ENCODE measurements at regions not wholly inside any gene's neighbourhood (a gene's known extent, or its start where the extent isn't known, plus 50 kb on each side); places are given as distances from the start of the nearest gene placed in this dataset.
A peak's percentile ranks its signal among the peaks of the same experiment; 100 is the strongest.

- H3K4me3 ChIP-seq: no peak overlapping the region
- H3K9me3 ChIP-seq (ENCODE audit: low read depth): no peaks in the 10 kb centered on the region
- H3K27ac ChIP-seq: no peak overlapping the region
- no peaks in the 10 kb centered on the region for H3K27me3 ChIP-seq
- no peak for DNase-seq (ENCODE audit: low read depth in 1 of 2, low spot score in 1 of 2)
- no peak for TF ChIP-seq CTCF (IDR thresholded peaks at IDR 0.05; ENCODE audit: low read depth, low read length)
- H3K36me3 ChIP-seq: no peaks in the 10 kb centered on the region
- H3K4me1 ChIP-seq (ENCODE audit: low read depth): no peaks in the 10 kb centered on the region
These were observed 70.6 kb upstream of the ST6GALNAC3 start for GRCh38 chr1:76003946-76004345.

- Histone ChIP-seq H3K4me1 (ENCODE audit: low read depth) (no peaks in the 10 kb centered on the region), H3K36me3 (no peaks in the 10 kb centered on the region), H3K4me3 (no peak overlapping the region), H3K27ac (no peak overlapping the region), H3K9me3 (ENCODE audit: low read depth) (no peaks in the 10 kb centered on the region), H3K27me3 (no peaks in the 10 kb centered on the region)
- no peak for DNase-seq (ENCODE audit: low read depth in 1 of 2, low spot score in 1 of 2)
- TF ChIP-seq CTCF (IDR thresholded peaks at IDR 0.05; ENCODE audit: low read depth, low read length): no peak
These were observed 68.8 kb upstream of the ST6GALNAC3 start for GRCh38 chr1:76005765-76006164.

GRCh38 chr1:76006234-76006633 lies 68.3 kb upstream of the ST6GALNAC3 start:
- no peak for TF ChIP-seq CTCF (IDR thresholded peaks at IDR 0.05; ENCODE audit: low read depth, low read length)
- no peak overlapping the region for H3K27ac ChIP-seq
- H3K4me1 ChIP-seq (ENCODE audit: low read depth): no peaks in the 10 kb centered on the region
- no peak overlapping the region for H3K4me3 ChIP-seq
- H3K36me3 ChIP-seq: no peaks in the 10 kb centered on the region
- no peaks in the 10 kb centered on the region for H3K27me3 ChIP-seq
- DNase-seq (ENCODE audit: low read depth in 1 of 2, low spot score in 1 of 2): peak in 1 of 2 donors; percentile 51
- H3K9me3 ChIP-seq (ENCODE audit: low read depth): no peaks in the 10 kb centered on the region

GRCh38 chr1:76010802-76011201 lies 63.7 kb upstream of the ST6GALNAC3 start:
- Histone ChIP-seq H3K9me3 (ENCODE audit: low read depth) (no peaks in the 10 kb centered on the region), H3K4me1 (ENCODE audit: low read depth) (peaks cover 3% of the 10 kb centered on the region), H3K27ac (no peak overlapping the region), H3K36me3 (no peaks in the 10 kb centered on the region), H3K27me3 (no peaks in the 10 kb centered on the region), H3K4me3 (no peak overlapping the region)
- no peak for DNase-seq (ENCODE audit: low read depth in 1 of 2, low spot score in 1 of 2)
- TF ChIP-seq CTCF (IDR thresholded peaks at IDR 0.05; ENCODE audit: low read depth, low read length): no peak

- Histone ChIP-seq H3K27ac (no peak overlapping the region), H3K36me3 (no peaks in the 10 kb centered on the region), H3K9me3 (ENCODE audit: low read depth) (no peaks in the 10 kb centered on the region), H3K27me3 (no peaks in the 10 kb centered on the region), H3K4me3 (no peak overlapping the region), H3K4me1 (ENCODE audit: low read depth) (peaks cover 3% of the 10 kb centered on the region)
- no peak for DNase-seq (ENCODE audit: low read depth in 1 of 2, low spot score in 1 of 2)
- TF ChIP-seq CTCF (IDR thresholded peaks at IDR 0.05; ENCODE audit: low read depth, low read length): no peak
These were observed 62.0 kb upstream of the ST6GALNAC3 start for GRCh38 chr1:76012341-76013205.

Data from cardiac muscle cell (in vitro differentiated cells and primary cell).